ENCODE measurements at regions not wholly inside any gene's neighbourhood (a gene's known extent, or its start where the extent isn't known, plus 50 kb on each side); places are given as distances from the start of the nearest gene placed in this dataset.
A peak's percentile ranks its signal among the peaks of the same experiment; 100 is the strongest.

GRCh38 chr7:115269486-115269885, 347.6 kb downstream of the MDFIC start:
- DNase-seq (ENCODE audit: low read depth), result no peak
- no peak overlapping the region for H3K4me3 ChIP-seq (ENCODE audit: low read depth, low read length)
- TF ChIP-seq CTCF (IDR thresholded peaks at IDR 0.05; ENCODE audit: insufficient read depth, low read length, severe bottlenecking), result no peak
- FAIRE-seq, result no peak
- no peaks in the 10 kb centered on the region for H3K36me3 ChIP-seq (ENCODE audit: control insufficient read depth, insufficient read depth, low read length)
- no peaks in the 10 kb centered on the region for H3K27me3 ChIP-seq (ENCODE audit: control insufficient read depth, insufficient read depth, low read length)

GRCh38 chr7:115267503-115267902, 345.6 kb downstream of the MDFIC start:
- Histone ChIP-seq H3K27me3 (ENCODE audit: control insufficient read depth, insufficient read depth, low read length) (no peaks in the 10 kb centered on the region), H3K4me3 (ENCODE audit: low read depth, low read length) (no peak overlapping the region), H3K36me3 (ENCODE audit: control insufficient read depth, insufficient read depth, low read length) (no peaks in the 10 kb centered on the region)
- DNase-seq (ENCODE audit: low read depth) (peak; percentile 39), FAIRE-seq (no peak)
- no peak for TF ChIP-seq CTCF (IDR thresholded peaks at IDR 0.05; ENCODE audit: insufficient read depth, low read length, severe bottlenecking)

GRCh38 chr7:115260381-115260780, 338.5 kb downstream of the MDFIC start:
- H3K27me3 ChIP-seq (ENCODE audit: control insufficient read depth, insufficient read depth, low read length), result no peaks in the 10 kb centered on the region
- FAIRE-seq, result no peak
- H3K4me3 ChIP-seq (ENCODE audit: low read depth, low read length), result no peak overlapping the region
- no peak for TF ChIP-seq CTCF (IDR thresholded peaks at IDR 0.05; ENCODE audit: insufficient read depth, low read length, severe bottlenecking)
- DNase-seq (ENCODE audit: low read depth), result peak; percentile 77
- no peaks in the 10 kb centered on the region for H3K36me3 ChIP-seq (ENCODE audit: control insufficient read depth, insufficient read depth, low read length)

- DNase-seq (ENCODE audit: low read depth) (peak; percentile 91), FAIRE-seq (peak; percentile 32)
- no peak for TF ChIP-seq CTCF (IDR thresholded peaks at IDR 0.05; ENCODE audit: insufficient read depth, low read length, severe bottlenecking)
- Histone ChIP-seq H3K36me3 (ENCODE audit: control insufficient read depth, insufficient read depth, low read length) (no peaks in the 10 kb centered on the region), H3K27me3 (ENCODE audit: control insufficient read depth, insufficient read depth, low read length) (no peaks in the 10 kb centered on the region), H3K4me3 (ENCODE audit: low read depth, low read length) (no peak overlapping the region)
Measured at GRCh38 chr7:115252461-115252860, 330.6 kb downstream of the MDFIC start.

GRCh38 chr7:115249080-115249479, 327.2 kb downstream of the MDFIC start:
- TF ChIP-seq CTCF (IDR thresholded peaks at IDR 0.05; ENCODE audit: insufficient read depth, low read length, severe bottlenecking), result no peak
- H3K27me3 ChIP-seq (ENCODE audit: control insufficient read depth, insufficient read depth, low read length), result no peaks in the 10 kb centered on the region
- H3K4me3 ChIP-seq (ENCODE audit: low read depth, low read length), result no peak overlapping the region
- FAIRE-seq (no peak), DNase-seq (ENCODE audit: low read depth) (peak; percentile 93)
- H3K36me3 ChIP-seq (ENCODE audit: control insufficient read depth, insufficient read depth, low read length), result no peaks in the 10 kb centered on the region

- no peak overlapping the region for H3K4me3 ChIP-seq (ENCODE audit: low read depth, low read length)
- TF ChIP-seq CTCF (IDR thresholded peaks at IDR 0.05; ENCODE audit: insufficient read depth, low read length, severe bottlenecking), result no peak
- no peaks in the 10 kb centered on the region for H3K36me3 ChIP-seq (ENCODE audit: control insufficient read depth, insufficient read depth, low read length)
- H3K27me3 ChIP-seq (ENCODE audit: control insufficient read depth, insufficient read depth, low read length), result no peaks in the 10 kb centered on the region
- DNase-seq (ENCODE audit: low read depth), result no peak
- no peak for FAIRE-seq
Measured at GRCh38 chr7:115241151-115241550, 319.3 kb downstream of the MDFIC start.
